PC-9 (cell line): ENCODE measurements at regions not wholly inside any gene's neighbourhood (a gene's known extent, or its start where the extent isn't known, plus 50 kb on each side); places are given as distances from the start of the nearest gene placed in this dataset.

Experiments used
- CTCF ChIP-seq: fragments of 200-600 bp; sonication (generic); conservative IDR thresholded peaks from 2 replicates; pipeline ENCODE4 v1.6.1; 2017; ENCODE audit warnings: mixed run types, antibody characterized with exemption, mild to moderate bottlenecking, moderate library complexity
- EZH2 ChIP-seq: fragments of 200-600 bp; sonication (generic); IDR thresholded peaks from 2 replicates; pipeline ENCODE4 v1.8.0; 2017; ENCODE audit warnings: antibody characterized with exemption, low read depth

GRCh38 chr21:35231090-35231489 is 182.0 kb upstream of the RUNX1 start:
- TF ChIP-seq CTCF (no peak), EZH2 (no peak)
